Jurkat, Clone E6-1 (cell line): ENCODE measurements at regions not wholly inside any gene's neighbourhood (a gene's known extent, or its start where the extent isn't known, plus 50 kb on each side); places are given as distances from the start of the nearest gene placed in this dataset.
"Not testable (repeated sequence)": the region's sequence is repeated elsewhere in the genome, so short reads cannot be mapped to it uniquely, and the experiment has no call there.

ENCODE experiments used
- DNase-seq: peaks from one replicate; pipeline ENCODE4 v3.0.0-alpha.2; 2011; ENCODE audit warnings: low read depth, low spot score
- H3K4me3 ChIP-seq: 2 replicates; pipeline ENCODE4 v1.5.1; 2011; ENCODE audit warnings: mild to moderate bottlenecking, low read length, control low read depth, moderate library complexity

DNA sequence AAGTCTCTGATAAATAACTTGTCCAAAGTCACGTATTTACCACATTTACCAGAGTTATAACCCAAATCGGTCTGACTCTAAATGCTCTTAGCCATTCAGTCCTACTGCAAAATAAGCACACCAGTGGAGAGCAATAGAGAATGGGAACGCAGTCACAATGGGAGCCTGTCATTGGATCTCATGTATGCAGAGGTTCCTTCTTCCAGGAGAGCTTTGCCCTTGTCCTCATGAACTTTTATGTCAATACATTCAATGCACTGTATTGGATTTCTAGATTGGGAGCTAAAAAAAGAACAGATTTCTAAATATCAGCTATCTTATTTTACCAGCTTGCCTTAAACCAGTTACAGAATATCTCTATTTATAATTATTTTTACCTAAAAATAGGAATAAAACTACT lies 149.1 kb upstream of the CXXC4 start:
- H3K4me3 ChIP-seq = no peak overlapping the region
- no peak for DNase-seq

- no peak overlapping the region for H3K4me3 ChIP-seq
- no peak for DNase-seq
These were observed 154.9 kb upstream of the CXXC4 start for GRCh38 chr4:104649631-104650030.

GRCh38 chr4:104662269-104662668 lies 167.6 kb upstream of the CXXC4 start:
- DNase-seq, H3K4me3 ChIP-seq: not testable (repeated sequence)

DNA sequence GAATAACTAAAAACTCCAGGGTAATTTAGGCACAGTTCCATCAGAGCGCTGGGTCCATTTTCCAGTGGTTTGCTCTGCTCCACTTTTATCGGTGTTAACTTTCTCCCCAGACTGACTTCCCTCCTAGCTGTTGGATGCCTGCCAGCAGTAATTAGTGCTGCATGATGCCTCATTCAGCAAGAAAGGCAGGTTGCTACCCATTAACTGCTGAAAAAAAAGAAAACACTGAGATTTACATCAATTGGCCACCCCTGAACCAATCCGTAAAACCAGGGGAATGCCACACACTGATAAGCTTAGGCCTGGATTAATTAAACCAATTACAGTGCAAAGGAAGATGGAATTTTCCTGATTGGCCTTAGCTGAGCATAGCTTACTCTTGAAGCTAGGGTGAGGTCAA lies 182.4 kb upstream of the CXXC4 start:
- H3K4me3 ChIP-seq = no peak overlapping the region
- no peak for DNase-seq

GRCh38 chr4:104682311-104682710 lies 187.6 kb upstream of the CXXC4 start:
- DNase-seq = no peak

GRCh38 chr4:104693601-104694201 lies 199.0 kb upstream of the CXXC4 start:
- no peak for DNase-seq
- no peak overlapping the region for H3K4me3 ChIP-seq

More at GRCh38 chr4:104682311-104682710, 187.6 kb upstream of the CXXC4 start:
- H3K4me3 ChIP-seq = no peak overlapping the region

DNA sequence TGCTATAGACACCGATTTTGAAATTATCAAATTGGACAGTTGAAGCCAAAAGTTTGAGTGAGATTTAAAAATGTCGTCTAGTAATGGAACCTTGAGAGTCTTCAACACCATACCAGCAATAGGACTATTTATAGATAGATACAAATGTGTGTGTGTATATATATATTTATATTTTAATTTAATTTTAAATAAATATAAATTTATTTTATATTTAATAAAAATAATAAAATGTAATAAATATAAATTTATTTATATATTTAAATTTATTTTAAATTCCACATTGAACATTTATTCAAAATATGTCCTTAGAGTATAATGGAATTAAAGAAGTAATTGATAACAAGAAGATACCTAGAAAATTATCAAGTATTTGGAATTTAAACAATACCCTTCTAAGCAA lies 221.9 kb upstream of the CXXC4 start:
- no peak overlapping the region for H3K4me3 ChIP-seq
- no peak for DNase-seq

GRCh38 chr4:104719539-104720230 lies 225.0 kb upstream of the CXXC4 start:
- H3K4me3 ChIP-seq = no peak overlapping the region
- DNase-seq = no peak

- DNase-seq = no peak
- no peak overlapping the region for H3K4me3 ChIP-seq
These were observed 227.8 kb upstream of the CXXC4 start for GRCh38 chr4:104722467-104722866.

DNA sequence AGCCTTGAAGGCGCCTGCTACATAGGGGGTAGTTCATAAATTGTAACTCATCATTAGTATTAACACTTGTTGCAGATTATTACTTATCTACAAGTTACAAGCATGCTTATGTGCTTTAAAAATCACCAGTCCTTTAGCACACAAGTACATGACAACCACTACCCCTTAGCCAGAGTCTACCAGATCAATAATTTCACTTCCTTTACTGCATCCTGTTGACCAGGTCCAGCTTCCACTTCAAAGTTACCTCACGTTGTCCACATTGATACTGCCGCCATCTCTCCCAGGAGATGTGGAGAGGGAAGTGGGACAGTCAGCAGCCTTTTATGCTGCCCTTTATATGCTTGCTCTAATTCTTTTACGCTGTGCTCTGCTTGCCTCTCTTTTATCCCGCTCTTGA lies 231.3 kb upstream of the CXXC4 start:
- no peak for DNase-seq
- H3K4me3 ChIP-seq = no peak overlapping the region

DNA sequence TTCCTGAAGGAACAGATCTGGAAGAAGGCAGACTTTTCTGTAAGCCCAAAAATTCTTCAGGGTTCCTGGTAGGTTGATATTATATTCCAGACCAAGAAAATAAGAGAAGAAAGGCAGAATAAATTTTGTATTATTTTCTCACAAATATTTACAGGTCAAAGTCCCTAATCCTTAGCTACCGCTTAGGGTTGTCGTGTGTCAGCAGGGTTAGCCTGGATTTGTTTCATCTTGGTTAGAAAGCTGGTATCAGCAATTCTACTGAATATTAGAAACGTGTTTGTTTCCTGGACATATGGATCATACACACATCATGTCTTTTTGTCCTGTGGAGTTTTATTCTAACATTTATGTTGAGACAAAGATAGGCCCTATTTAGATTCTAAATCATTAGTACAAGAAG lies 232.9 kb upstream of the CXXC4 start:
- no peak overlapping the region for H3K4me3 ChIP-seq
- no peak for DNase-seq

- no peak for DNase-seq
These were observed 233.9 kb upstream of the CXXC4 start for GRCh38 chr4:104728380-104729122.

GRCh38 chr4:104732766-104733165 lies 238.1 kb upstream of the CXXC4 start:
- no peak for DNase-seq
- H3K4me3 ChIP-seq = no peak overlapping the region

More at GRCh38 chr4:104728380-104729122, 233.9 kb upstream of the CXXC4 start:
- H3K4me3 ChIP-seq = no peak overlapping the region

- H3K4me3 ChIP-seq = no peak overlapping the region
- DNase-seq = no peak
These were observed 240.5 kb upstream of the CXXC4 start for GRCh38 chr4:104735174-104735573.

GRCh38 chr4:104740161-104740560 lies 245.5 kb upstream of the CXXC4 start:
- DNase-seq = no peak
- H3K4me3 ChIP-seq = no peak overlapping the region

DNA sequence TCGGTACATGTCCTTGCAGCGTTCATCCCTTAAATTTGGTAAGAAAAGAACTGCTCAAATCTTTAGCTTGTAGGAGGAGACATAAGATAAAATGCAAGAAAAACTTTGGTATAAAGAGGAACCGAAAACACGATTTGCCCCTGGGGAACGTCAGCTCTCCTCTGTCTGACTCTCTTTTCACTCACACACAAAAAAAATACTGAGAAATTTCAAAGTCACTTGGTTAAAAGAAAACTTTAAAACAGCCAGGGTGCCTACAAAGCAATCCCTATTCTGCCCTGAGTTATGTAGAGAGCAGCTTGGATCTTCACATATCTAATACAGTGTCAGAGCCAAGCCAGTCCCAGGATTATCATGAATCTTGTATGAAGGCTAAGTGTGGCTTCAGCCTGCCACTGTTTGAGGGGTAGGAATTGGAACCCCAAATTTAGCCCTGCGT lies 248.5 kb upstream of the CXXC4 start:
- no peak overlapping the region for H3K4me3 ChIP-seq
- DNase-seq = no peak

- DNase-seq = no peak
- H3K4me3 ChIP-seq = no peak overlapping the region
These were observed 252.9 kb upstream of the CXXC4 start for GRCh38 chr4:104747635-104748034.

GRCh38 chr4:104749062-104749461 lies 254.4 kb upstream of the CXXC4 start:
- H3K4me3 ChIP-seq = no peak overlapping the region
- DNase-seq = no peak

- no peak for DNase-seq
- H3K4me3 ChIP-seq = no peak overlapping the region
These were observed 255.3 kb upstream of the CXXC4 start for GRCh38 chr4:104750008-104750407.

DNA sequence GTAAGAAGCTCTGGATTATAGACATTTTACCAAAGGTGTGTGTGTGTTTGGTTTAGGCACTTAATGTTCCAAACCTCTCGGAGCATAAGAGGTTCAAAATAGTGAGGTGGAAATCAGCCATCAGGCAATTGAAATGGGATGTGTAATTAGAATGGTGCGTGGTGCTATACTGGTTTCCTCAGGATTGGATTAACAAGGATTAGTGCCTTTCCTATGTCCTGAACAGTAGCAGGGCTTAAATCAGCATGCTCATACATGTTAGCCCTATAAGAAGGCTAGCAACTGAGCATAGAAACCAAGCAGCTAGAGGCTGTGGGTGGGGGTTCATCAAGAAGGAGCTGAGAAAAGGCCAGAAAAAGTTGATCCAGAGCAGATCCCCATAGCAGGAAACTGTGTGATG lies 256.8 kb upstream of the CXXC4 start:
- no peak for DNase-seq

More for the DNA sequence above, 256.8 kb upstream of the CXXC4 start:
- no peak overlapping the region for H3K4me3 ChIP-seq
